Liver (tissue), 3 donors: ENCODE measurements at regions not wholly inside any gene's neighbourhood (a gene's known extent, or its start where the extent isn't known, plus 50 kb on each side); places are given as distances from the start of the nearest gene placed in this dataset.

Source experiments
- FOXA2 ChIP-seq: IDR thresholded peaks from 2 replicates; pipeline ENCODE4 v1.6.1; 2016; ENCODE audit warnings: antibody characterized with exemption
- NR2F2 ChIP-seq: IDR thresholded peaks from 2 replicates; pipeline ENCODE4 v1.6.1; 2016; ENCODE audit warnings: antibody characterized with exemption
- RAD21 ChIP-seq, 2 donors: IDR thresholded peaks; 2 replicates each; pipeline ENCODE4 v1.6.1; 2016; ENCODE audit warnings: antibody characterized with exemption in 2 of 2, mild to moderate bottlenecking in 2 of 2
- SP1 ChIP-seq: IDR thresholded peaks from 2 replicates; pipeline ENCODE4 v1.6.1; 2018; ENCODE audit warnings: antibody characterized with exemption, mild to moderate bottlenecking
- TAF1 ChIP-seq: conservative IDR thresholded peaks from 2 replicates; pipeline ENCODE4 v1.6.1; 2016; ENCODE audit warnings: antibody characterized with exemption, mild to moderate bottlenecking
- TF ChIP-seq, protein P1 (sequence below): fragments of 150-350 bp; IDR thresholded peaks from 2 replicates; pipeline ENCODE4 v1.5.1; 2017; ENCODE audit warnings: improper control_type of control experiment, low read depth, low read length; ENCODE audit not compliant: missing input control
- TF ChIP-seq, protein P2 (sequence below): IDR thresholded peaks from 2 replicates; pipeline ENCODE4 v1.6.1; 2016; ENCODE audit warnings: antibody characterized with exemption
- TF ChIP-seq, protein P3 (sequence below): IDR thresholded peaks from 2 replicates; pipeline ENCODE4 v1.6.1; 2016; ENCODE audit warnings: antibody characterized with exemption
- donor health status: healthy.
- donor health status: healthy.

DNA sequence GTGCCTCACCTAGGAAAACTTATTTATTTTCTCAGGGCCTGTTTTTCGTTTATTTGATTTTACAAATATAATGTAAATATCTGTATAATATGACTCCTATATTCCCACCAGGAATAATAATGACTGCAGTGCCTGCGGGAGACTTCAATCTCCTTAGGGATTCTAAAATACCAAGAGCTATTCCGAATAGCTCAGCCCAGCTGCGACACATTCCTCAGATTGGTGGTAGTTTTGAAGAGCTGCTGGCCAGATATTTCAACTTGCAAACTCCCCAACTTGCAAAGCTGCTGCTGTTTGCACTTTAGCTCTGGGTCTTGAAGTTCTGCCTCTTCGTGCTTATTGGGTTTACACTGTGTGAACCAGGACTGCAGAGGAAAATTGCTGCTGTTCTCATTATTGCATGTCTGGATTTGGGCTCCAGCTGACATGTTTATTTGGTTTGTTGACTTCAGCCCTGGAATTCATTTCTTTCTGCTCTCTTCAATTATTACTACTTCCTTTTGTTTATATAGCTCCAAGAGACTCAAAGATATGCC, 480.2 kb upstream of the CHST9 start:
- TF ChIP-seq, protein P1, sequence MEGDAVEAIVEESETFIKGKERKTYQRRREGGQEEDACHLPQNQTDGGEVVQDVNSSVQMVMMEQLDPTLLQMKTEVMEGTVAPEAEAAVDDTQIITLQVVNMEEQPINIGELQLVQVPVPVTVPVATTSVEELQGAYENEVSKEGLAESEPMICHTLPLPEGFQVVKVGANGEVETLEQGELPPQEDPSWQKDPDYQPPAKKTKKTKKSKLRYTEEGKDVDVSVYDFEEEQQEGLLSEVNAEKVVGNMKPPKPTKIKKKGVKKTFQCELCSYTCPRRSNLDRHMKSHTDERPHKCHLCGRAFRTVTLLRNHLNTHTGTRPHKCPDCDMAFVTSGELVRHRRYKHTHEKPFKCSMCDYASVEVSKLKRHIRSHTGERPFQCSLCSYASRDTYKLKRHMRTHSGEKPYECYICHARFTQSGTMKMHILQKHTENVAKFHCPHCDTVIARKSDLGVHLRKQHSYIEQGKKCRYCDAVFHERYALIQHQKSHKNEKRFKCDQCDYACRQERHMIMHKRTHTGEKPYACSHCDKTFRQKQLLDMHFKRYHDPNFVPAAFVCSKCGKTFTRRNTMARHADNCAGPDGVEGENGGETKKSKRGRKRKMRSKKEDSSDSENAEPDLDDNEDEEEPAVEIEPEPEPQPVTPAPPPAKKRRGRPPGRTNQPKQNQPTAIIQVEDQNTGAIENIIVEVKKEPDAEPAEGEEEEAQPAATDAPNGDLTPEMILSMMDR, result no peak
- TF ChIP-seq, protein P2, sequence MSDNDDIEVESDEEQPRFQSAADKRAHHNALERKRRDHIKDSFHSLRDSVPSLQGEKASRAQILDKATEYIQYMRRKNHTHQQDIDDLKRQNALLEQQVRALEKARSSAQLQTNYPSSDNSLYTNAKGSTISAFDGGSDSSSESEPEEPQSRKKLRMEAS, result no peak
- TF ChIP-seq, protein P3, sequence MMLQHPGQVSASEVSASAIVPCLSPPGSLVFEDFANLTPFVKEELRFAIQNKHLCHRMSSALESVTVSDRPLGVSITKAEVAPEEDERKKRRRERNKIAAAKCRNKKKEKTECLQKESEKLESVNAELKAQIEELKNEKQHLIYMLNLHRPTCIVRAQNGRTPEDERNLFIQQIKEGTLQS, result no peak
- TF ChIP-seq NR2F2 (no peak), SP1 (no peak), FOXA2 (no peak), RAD21 (IDR thresholded peaks at IDR 0.05) (no peak), TAF1 (no peak)
